Tongue (tissue), 1 donor: ENCODE measurements at regions not wholly inside any gene's neighbourhood (a gene's known extent, or its start where the extent isn't known, plus 50 kb on each side); places are given as distances from the start of the nearest gene placed in this dataset.

ENCODE experiments used
- DNase-seq: peaks from one replicate; pipeline ENCODE4 v3.0.0-alpha.2; 2015

GRCh38 chr7:52980129-52980528, 55.3 kb upstream of the POM121L12 start:
- DNase-seq, result no peak

GRCh38 chr7:52973126-52973525, 62.3 kb upstream of the POM121L12 start:
- DNase-seq, result no peak

GRCh38 chr7:52962402-52963076, 72.9 kb upstream of the POM121L12 start:
- DNase-seq, result peak; percentile 3

DNA sequence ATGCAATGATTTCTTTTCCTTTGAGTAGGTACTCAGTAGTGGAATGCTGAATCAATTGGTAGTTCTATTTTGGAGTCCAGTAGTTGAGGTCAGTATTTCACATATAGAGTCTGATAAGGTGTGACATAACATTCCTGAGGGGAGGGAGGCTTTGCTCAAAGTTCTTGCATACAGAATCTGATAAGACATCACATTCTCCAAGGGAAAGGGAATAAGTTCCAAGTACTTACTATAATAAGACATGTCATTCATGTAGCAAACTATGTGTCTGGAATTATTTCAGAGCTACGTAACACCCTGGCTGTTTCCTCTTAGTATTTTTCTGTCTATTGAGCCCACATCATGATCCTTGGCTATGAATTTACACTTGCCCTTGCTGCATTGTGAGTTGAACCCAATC, 74.3 kb upstream of the POM121L12 start:
- peak; percentile 62 for DNase-seq

DNA sequence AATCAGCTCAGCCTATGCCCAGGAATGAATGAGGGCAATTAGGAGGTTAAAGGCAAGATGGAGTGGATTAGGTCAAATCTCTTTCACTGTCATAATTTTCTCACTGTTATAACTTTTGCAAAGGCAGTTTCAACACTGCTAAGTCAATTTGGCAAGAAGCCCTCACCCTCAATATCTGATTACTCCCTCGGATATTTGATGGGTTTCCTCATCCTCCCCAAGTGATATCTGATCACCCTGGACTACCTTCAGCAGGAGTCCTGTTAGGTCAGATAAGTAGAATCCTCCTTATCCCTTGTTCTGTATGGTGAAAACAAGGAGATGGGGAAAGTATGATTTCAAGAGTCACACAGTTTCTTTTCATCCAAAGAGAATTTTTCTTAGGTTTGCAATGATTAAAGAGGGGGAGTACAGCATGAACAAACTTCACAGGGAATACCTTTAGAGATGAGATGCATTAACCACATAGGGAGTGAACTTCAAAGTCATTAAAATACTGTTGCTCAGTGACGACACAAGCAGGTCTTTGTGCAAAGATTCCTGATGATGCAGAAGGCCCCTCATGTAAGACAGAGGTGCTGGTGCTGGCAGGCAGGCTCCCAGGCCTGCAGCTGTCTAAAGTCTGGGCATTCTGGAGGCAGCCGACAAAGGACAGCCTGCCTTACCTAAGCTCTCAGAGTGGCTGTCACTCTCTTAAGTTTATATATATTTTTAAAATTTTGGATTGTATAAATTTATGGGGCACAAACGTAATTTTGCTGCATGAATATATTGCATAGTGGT, 75.4 kb upstream of the POM121L12 start:
- DNase-seq, result peak; percentile 7

DNA sequence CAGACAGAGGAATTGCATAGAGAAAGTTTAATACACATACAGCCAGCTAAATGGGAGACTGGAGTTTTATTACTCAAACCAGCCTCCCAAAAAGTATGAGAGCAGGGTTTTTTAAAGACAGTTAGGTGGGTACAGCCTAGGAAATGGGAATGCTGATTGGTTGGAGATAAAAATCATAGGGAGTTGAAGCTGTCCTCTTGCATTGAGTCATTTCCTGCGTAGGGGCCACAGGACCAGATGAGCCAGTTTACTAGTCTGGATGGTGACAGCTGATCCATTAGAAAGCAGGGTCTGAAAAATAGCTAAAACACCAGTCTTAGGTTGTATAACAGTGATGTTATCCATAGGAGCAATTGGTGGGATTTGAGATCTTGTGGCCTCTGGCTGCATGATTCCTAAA, 76.1 kb upstream of the POM121L12 start:
- no peak for DNase-seq

- DNase-seq, result no peak
Observed at GRCh38 chr7:52958621-52959140, 76.8 kb upstream of the POM121L12 start.

- no peak for DNase-seq
Observed at GRCh38 chr7:52956379-52956915, 79.0 kb upstream of the POM121L12 start.

DNA sequence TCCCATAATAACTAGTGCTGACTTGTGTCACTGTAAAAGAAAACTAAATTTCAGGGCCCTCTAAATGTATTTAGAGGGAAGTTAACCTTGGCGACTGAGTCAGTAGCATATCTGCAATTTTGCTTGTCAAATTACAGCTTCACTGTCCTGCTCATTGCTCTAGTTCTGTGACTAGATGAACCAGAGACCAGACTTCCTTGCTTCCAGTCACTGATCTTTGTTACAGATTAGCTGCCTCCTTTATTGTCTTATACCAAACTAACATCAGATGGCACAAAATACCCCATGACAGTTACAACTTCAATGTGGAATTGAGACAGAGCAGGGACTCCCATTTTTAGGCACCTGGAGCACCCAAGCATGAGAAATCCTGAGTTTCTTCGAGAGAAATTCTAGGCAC, 79.9 kb upstream of the POM121L12 start:
- no peak for DNase-seq

DNA sequence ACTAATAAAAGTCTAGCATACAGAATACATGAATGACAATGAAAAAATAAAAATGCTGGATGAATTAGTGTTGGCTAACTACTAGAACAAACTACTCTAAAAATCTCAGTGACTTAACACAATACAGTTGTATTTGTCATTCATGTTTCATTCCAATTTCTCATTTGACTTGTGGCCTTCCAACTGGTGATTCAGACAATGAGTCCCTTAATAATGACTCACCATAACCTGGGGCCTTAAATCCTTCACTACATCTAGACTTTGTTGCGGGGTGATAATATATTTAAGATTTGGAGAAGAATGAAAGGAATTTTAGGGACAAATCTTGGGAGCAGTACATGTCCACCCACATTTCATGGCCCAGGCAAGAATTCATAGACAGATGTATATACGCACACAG, 90.5 kb upstream of the POM121L12 start:
- DNase-seq, result no peak

- peak; percentile 24 for DNase-seq
Observed at GRCh38 chr7:52940481-52940880, 95.0 kb upstream of the POM121L12 start.

- no peak for DNase-seq
Observed at GRCh38 chr7:52938455-52939133, 96.8 kb upstream of the POM121L12 start.

GRCh38 chr7:52936750-52937149, 98.7 kb upstream of the POM121L12 start:
- DNase-seq, result no peak

GRCh38 chr7:52928591-52928990, 106.8 kb upstream of the POM121L12 start:
- no peak for DNase-seq

- no peak for DNase-seq
Observed at GRCh38 chr7:52925332-52925731, 110.1 kb upstream of the POM121L12 start.

DNA sequence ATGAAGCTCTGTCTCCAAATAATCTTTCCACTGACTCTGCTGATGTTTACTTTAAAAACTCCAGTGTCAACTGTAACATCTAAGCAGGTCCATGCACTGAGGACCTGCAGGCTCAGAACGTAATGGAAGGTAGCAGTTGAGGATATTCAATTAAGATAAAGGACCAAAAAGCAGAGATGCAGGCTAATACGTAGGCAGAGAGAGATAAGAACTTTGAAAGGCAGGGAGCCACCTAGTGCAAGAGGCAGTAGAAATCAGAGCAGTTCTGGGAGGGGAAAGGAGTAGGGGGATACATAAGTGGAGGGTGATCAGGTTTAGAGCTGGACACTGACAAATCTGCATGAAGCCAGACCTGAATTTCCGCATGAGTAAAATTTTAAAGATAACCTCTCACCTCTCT, 114.5 kb upstream of the POM121L12 start:
- no peak for DNase-seq

GRCh38 chr7:52917982-52918578, 117.4 kb upstream of the POM121L12 start:
- no peak for DNase-seq

GRCh38 chr7:52911795-52912194, 123.6 kb upstream of the POM121L12 start:
- DNase-seq, result no peak

GRCh38 chr7:52911326-52911725, 124.1 kb upstream of the POM121L12 start:
- DNase-seq, result no peak

DNA sequence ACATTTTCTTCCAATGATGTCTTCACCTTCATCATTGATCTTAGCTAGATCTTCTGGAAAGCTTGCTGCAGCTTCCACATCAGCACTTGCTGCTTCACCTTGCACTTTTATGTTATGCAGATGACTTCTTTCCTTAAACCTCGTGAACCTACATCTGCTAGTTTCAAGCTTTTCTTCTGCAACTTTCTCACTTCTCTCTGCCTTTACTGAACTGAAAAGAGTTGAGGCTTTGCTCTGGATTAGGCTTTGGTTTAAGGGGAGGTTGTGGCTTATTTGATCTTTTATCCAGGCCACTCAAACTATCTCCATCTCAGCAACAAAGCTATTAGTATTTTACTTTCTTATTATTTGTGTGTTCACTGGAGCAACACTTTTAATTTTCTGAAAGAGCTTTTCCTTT, 125.5 kb upstream of the POM121L12 start:
- no peak for DNase-seq

- no peak for DNase-seq
Observed at GRCh38 chr7:52909131-52909530, 126.3 kb upstream of the POM121L12 start.

- peak; percentile 14 for DNase-seq
Observed at GRCh38 chr7:52897713-52898112, 137.7 kb upstream of the POM121L12 start.
